IMR-90 (cell line): ENCODE measurements at regions not wholly inside any gene's neighbourhood (a gene's known extent, or its start where the extent isn't known, plus 50 kb on each side); places are given as distances from the start of the nearest gene placed in this dataset.

Source experiments
- CHD1 ChIP-seq: IDR thresholded peaks from 2 replicates; pipeline ENCODE4 v1.6.1; 2012; ENCODE audit warnings: low read depth, low read length, improper control_type of control experiment
- MAFK ChIP-seq: IDR thresholded peaks from 2 replicates; pipeline ENCODE4 v1.6.1; 2012; ENCODE audit warnings: low read depth, low read length, improper control_type of control experiment
- NFE2L2 ChIP-seq: fragments of 150-350 bp; IDR thresholded peaks from 2 replicates; pipeline ENCODE4 v1.6.1; 2016; ENCODE audit warnings: low read depth, mild to moderate bottlenecking, low read length
- POLR2A ChIP-seq: IDR thresholded peaks from 2 replicates; pipeline ENCODE4 v1.6.1; 2012; ENCODE audit warnings: mild to moderate bottlenecking, low read depth, low read length
- RAD21 ChIP-seq: IDR thresholded peaks from 2 replicates; pipeline ENCODE4 v1.6.1; 2012; ENCODE audit warnings: low read length, improper control_type of control experiment
- RFX5 ChIP-seq: IDR thresholded peaks from 2 replicates; pipeline ENCODE4 v1.8.0; 2012; ENCODE audit warnings: low read depth, mild to moderate bottlenecking, low read length, moderate library complexity
- SMC3 ChIP-seq: fragments of 150-350 bp; IDR thresholded peaks from 2 replicates; pipeline ENCODE4 v1.6.1; 2016; ENCODE audit warnings: low read depth, mild to moderate bottlenecking, antibody characterized with exemption, low read length, moderate library complexity
- TF ChIP-seq, protein P1 (sequence below): conservative IDR thresholded peaks from 2 replicates; pipeline ENCODE4 v1.5.1; 2012; ENCODE audit warnings: mild to moderate bottlenecking, low read depth, low read length, improper control_type of control experiment
- TF ChIP-seq, protein P2 (sequence below): fragments of 150-350 bp; IDR thresholded peaks from 2 replicates; pipeline ENCODE4 v1.6.1; 2017; ENCODE audit warnings: mild to moderate bottlenecking, antibody characterized with exemption, low read length, low read depth

DNA sequence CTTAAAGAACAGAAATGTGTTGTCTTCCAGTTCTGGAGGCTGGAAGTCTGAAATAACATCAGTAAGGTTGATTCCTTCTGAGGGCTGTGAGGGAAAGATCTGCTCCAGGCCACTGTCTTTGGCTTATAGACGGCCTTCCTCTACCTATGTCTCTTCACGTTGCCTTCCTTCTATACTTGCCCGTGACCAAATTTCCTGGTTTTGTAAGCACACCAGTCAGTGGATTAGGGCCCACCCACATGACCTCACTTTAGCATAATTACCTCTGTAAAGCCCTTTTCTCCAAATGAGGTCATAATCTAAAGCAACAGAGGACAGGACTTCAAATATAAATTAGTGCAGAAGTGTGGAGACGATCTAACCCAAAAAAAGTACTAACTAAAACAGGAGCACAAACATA is 231.6 kb downstream of the NRIP1 start:
- TF ChIP-seq MAFK (no peak), CHD1 (no peak), SMC3 (no peak), POLR2A (no peak), RFX5 (no peak), RAD21 (no peak), NFE2L2 (no peak)
- TF ChIP-seq, protein P1, sequence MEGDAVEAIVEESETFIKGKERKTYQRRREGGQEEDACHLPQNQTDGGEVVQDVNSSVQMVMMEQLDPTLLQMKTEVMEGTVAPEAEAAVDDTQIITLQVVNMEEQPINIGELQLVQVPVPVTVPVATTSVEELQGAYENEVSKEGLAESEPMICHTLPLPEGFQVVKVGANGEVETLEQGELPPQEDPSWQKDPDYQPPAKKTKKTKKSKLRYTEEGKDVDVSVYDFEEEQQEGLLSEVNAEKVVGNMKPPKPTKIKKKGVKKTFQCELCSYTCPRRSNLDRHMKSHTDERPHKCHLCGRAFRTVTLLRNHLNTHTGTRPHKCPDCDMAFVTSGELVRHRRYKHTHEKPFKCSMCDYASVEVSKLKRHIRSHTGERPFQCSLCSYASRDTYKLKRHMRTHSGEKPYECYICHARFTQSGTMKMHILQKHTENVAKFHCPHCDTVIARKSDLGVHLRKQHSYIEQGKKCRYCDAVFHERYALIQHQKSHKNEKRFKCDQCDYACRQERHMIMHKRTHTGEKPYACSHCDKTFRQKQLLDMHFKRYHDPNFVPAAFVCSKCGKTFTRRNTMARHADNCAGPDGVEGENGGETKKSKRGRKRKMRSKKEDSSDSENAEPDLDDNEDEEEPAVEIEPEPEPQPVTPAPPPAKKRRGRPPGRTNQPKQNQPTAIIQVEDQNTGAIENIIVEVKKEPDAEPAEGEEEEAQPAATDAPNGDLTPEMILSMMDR, result no peak
- TF ChIP-seq, protein P2, sequence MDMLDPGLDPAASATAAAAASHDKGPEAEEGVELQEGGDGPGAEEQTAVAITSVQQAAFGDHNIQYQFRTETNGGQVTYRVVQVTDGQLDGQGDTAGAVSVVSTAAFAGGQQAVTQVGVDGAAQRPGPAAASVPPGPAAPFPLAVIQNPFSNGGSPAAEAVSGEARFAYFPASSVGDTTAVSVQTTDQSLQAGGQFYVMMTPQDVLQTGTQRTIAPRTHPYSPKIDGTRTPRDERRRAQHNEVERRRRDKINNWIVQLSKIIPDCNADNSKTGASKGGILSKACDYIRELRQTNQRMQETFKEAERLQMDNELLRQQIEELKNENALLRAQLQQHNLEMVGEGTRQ, result no peak
